Pancreas (tissue), 10 donors: ENCODE measurements at regions not wholly inside any gene's neighbourhood (a gene's known extent, or its start where the extent isn't known, plus 50 kb on each side); places are given as distances from the start of the nearest gene placed in this dataset.

Experiments
- ATAC-seq, 4 donors: fragments of 200-7000 bp; cut with Tn5 transposase; one replicate each; pipeline versions ENCODE4 v1.8.0 to v1.9.1; 2020; ENCODE audit warnings: mild to moderate bottlenecking in 4 of 4, moderate library complexity in 4 of 4
- DNase-seq, 6 donors: peaks; one replicate each; pipeline ENCODE4 v3.0.0-alpha.2; 2020
- FAIRE-seq: peaks from 2 replicates; lab custom pipeline; 2012; peaks lifted over from hg19 to GRCh38; lab: Jason Lieb, UNC
- H3K27ac ChIP-seq, 4 donors: fragments of 200-600 bp; sonication (generic); 1 replicate in 3 of 4; 2 replicates in 1 of 4; pipeline versions ENCODE4 v1.5.0 to v1.8.0; 2020
- H3K27me3 ChIP-seq, 4 donors: fragments of 200-600 bp; one replicate each; pipeline ENCODE4 v1.8.0; 2021
- H3K36me3 ChIP-seq, 3 donors: fragments of 200-600 bp; sonication (generic) in 1 of 3; one replicate each; pipeline versions ENCODE4 v1.5.0 to v1.8.0; 2020 to 2021
- H3K4me1 ChIP-seq, 3 donors: fragments of 200-600 bp; one replicate each; pipeline ENCODE4 v1.8.0; 2021
- H3K4me3 ChIP-seq, 4 donors: fragments of 200-600 bp; sonication (generic) in 2 of 4; one replicate each; pipeline versions ENCODE4 v1.5.0 to v1.8.0; 2020 to 2021
- H3K9me3 ChIP-seq, 4 donors: fragments of 200-600 bp; one replicate each; pipeline ENCODE4 v1.8.0; 2021
- WGBS, 2 donors: extraction: QIAGEN DNeasy Blood & Tissue Kit; methylation state at CpG; one replicate each; pipeline ENCODE4 v1.1.7; 2013; 5-methylcytosine and 5-hydroxymethylcytosine counted together
- intact Hi-C, 3 donors: fragments of 100-400 bp; cut with DNase I; formaldehyde crosslinking; loops; one replicate each; pipeline versions ENCODE4 v1.11.1 to v1.14.2; 2022
- TF ChIP-seq, protein P1 (sequence below), 4 donors: fragments of 200-600 bp; sonication (generic) in 3 of 4; IDR thresholded peaks; one replicate each; pipeline versions ENCODE4 v1.5.0 to v1.8.0; 2021; ENCODE audit warnings: antibody characterized with exemption in 4 of 4
- donor health status: healthy with polysubstance abuse.
- donor health status: DM: no; HTN: no; CAD: no; lungs with moderate emphysema.
- donor health status: DM: no; HTN: no; CAD: no.
- donor health status: control.
- donor health status: control.
- donor health status: Bipolar disorder and iron deficiency.
- donor health status: DM: yes; HTN: yes; CAD: no.
- donor health status: DM: no; HTN: no; CAD: no.
- donor health status: DM: no; HTN: no; CAD: no.
- donor health status: DM: yes; HTN: yes; CAD: no.

DNA sequence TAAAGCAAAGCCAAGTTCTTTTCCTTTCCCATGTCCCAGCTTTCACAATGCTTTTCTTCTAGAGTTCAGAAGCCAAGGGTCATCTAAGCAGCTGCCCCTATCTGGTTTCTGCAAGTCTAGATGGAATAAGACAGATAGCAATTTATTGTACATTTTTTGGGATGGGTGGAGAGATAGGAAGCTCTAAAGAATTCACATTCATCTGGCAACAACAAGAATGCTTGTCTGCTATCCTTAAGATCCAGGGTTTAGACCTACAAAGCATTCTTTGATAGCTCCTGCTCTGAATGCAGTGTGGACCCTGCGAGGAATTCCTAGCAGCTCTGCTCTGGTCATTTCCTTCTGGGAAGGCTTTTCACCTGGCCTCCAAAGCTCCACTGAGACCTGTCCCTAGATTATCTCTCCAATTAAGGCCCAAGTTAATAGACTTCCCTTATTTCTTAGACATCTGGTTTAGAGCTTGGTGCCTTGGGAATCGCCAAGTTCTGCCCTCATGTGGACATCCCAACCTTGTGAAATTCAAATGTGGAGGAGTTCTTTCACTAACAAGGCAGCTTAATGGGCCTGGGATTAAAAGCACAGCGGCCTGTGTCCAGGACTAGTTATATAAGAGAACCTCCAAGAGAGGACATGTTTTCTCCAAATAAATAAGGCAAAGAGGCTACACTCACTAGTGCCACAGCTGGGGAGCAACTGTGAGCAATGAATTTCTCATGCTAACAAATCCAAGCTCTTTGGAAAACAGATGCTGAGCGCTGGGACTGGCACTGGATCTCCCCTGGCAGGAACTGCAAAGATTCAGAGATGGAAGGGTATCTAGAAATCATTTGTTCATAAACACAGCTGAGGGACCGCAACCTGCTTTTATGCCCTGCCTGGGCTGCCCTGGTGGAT lies 384.5 kb upstream of the DDHD1 start:
- DNase-seq (no peak), ATAC-seq (no peak), FAIRE-seq (no peak)
- Histone ChIP-seq H3K27ac (no peak overlapping the region), H3K27me3 (no peaks in the 10 kb centered on the region), H3K36me3 (no peaks in the 10 kb centered on the region), H3K4me3 (no peak overlapping the region), H3K9me3 (no peaks in the 10 kb centered on the region), H3K4me1 (no peaks in the 10 kb centered on the region)
- 73 to 86% methylated on average over 5 of the region's 5 CpGs for WGBS, 2 donors
- TF ChIP-seq, protein P1, sequence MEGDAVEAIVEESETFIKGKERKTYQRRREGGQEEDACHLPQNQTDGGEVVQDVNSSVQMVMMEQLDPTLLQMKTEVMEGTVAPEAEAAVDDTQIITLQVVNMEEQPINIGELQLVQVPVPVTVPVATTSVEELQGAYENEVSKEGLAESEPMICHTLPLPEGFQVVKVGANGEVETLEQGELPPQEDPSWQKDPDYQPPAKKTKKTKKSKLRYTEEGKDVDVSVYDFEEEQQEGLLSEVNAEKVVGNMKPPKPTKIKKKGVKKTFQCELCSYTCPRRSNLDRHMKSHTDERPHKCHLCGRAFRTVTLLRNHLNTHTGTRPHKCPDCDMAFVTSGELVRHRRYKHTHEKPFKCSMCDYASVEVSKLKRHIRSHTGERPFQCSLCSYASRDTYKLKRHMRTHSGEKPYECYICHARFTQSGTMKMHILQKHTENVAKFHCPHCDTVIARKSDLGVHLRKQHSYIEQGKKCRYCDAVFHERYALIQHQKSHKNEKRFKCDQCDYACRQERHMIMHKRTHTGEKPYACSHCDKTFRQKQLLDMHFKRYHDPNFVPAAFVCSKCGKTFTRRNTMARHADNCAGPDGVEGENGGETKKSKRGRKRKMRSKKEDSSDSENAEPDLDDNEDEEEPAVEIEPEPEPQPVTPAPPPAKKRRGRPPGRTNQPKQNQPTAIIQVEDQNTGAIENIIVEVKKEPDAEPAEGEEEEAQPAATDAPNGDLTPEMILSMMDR (IDR thresholded peaks at IDR 0.05), result no peak
- intact Hi-C loops, result loop anchor here in 2 of 3 donors (5.0 to 10.0 kb wide), 2 partner anchors 627 to 635 kb away; no protein-coding TSS in a partner anchor

GRCh38 chr14:53536446-53536845 lies 383.3 kb upstream of the DDHD1 start:
- 69 to 81% methylated on average over 2 of the region's 2 CpGs for WGBS, 2 donors
- H3K4me1 ChIP-seq, result no peaks in the 10 kb centered on the region
- no peak for ATAC-seq

GRCh38 chr14:53534841-53535240 lies 381.7 kb upstream of the DDHD1 start:
- H3K9me3 ChIP-seq, result no peaks in the 10 kb centered on the region
- no peaks in the 10 kb centered on the region for H3K4me1 ChIP-seq
- no peak for DNase-seq
- intact Hi-C loops, result loop anchor here in 2 of 3 donors (5.0 to 10.0 kb wide), 3 partner anchors 630 to 797 kb away; no protein-coding TSS in a partner anchor
- WGBS, 2 donors, result 73 to 83% methylated on average over 6 of the region's 6 CpGs
- H3K36me3 ChIP-seq, result no peaks in the 10 kb centered on the region
- no peak for FAIRE-seq
- H3K27me3 ChIP-seq, result no peaks in the 10 kb centered on the region
- H3K4me3 ChIP-seq, result no peak overlapping the region
- TF ChIP-seq, protein P1 (IDR thresholded peaks at IDR 0.05), result no peak
- no peak for ATAC-seq
- no peak overlapping the region for H3K27ac ChIP-seq

More at GRCh38 chr14:53536446-53536845, 383.3 kb upstream of the DDHD1 start:
- DNase-seq (no peak), FAIRE-seq (no peak)
- TF ChIP-seq, protein P1 (IDR thresholded peaks at IDR 0.05), result no peak
- Histone ChIP-seq H3K9me3 (no peaks in the 10 kb centered on the region), H3K36me3 (no peaks in the 10 kb centered on the region), H3K27me3 (no peaks in the 10 kb centered on the region), H3K27ac (no peak overlapping the region), H3K4me3 (no peak overlapping the region)
- intact Hi-C loops, result loop anchor here in 2 of 3 donors (5.0 to 10.0 kb wide), 2 partner anchors 628 to 636 kb away; no protein-coding TSS in a partner anchor

DNA sequence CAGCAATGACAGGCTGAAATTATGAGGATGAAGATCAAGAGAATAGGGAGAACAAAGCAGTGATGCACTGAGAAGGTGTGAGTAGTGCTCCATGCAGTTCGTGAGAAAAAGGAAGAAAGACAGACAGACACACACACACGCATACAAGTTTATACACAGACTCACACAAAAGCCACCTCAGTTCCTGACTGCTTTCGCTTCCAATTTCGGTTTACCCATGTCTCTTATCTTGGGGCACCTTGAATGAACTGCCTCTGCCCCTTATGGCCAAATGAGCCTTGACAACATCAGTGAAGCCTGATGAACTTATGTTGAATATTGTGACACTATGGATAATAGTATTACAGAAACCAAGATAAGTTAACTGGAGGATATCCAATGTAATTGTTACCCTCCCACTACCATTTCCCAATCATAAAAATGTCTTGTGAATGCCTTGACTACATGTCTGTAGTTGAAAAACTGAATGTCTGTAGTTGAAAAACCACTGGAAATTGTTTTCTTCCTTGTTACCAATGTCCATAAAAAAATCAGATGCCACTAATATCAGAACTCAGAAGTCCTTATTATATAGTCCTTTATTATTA lies 380.4 kb upstream of the DDHD1 start:
- no peak for ATAC-seq
- intact Hi-C loops, result loop anchor here in 2 of 3 donors (5.0 to 10.0 kb wide), 2 partner anchors 631 to 799 kb away; no protein-coding TSS in a partner anchor
- H3K27me3 ChIP-seq, result no peaks in the 10 kb centered on the region
- H3K4me1 ChIP-seq, result no peaks in the 10 kb centered on the region
- TF ChIP-seq, protein P1 (IDR thresholded peaks at IDR 0.05), result no peak
- H3K4me3 ChIP-seq, result no peak overlapping the region
- FAIRE-seq, result no peak
- H3K36me3 ChIP-seq, result no peaks in the 10 kb centered on the region
- H3K27ac ChIP-seq, result no peak overlapping the region
- no peaks in the 10 kb centered on the region for H3K9me3 ChIP-seq
- DNase-seq, result no peak
- 52 to 62% methylated on average over 4 of the region's 4 CpGs for WGBS, 2 donors
